Esophagus muscularis mucosa (tissue), 3 donors: ENCODE measurements at regions not wholly inside any gene's neighbourhood (a gene's known extent, or its start where the extent isn't known, plus 50 kb on each side); places are given as distances from the start of the nearest gene placed in this dataset.

Source experiments
- POLR2A ChIP-seq: fragments of 450-650 bp; IDR thresholded peaks from one replicate; pipeline ENCODE4 v1.6.1; 2017; ENCODE audit warnings: antibody characterized with exemption, moderate library complexity, mild to moderate bottlenecking, low read depth
- TF ChIP-seq, protein P1 (sequence below), 3 experiments: fragments of 200-600 bp in 2 of 3; fragments of 450-650 bp in 1 of 3; sonication (generic) in 2 of 3; IDR thresholded peaks; one replicate each; pipeline ENCODE4 v1.5.1; 2017 to 2019; ENCODE audit warnings: antibody characterized with exemption in 3 of 3, mild to moderate bottlenecking in 2 of 3, moderate library complexity in 1 of 3

DNA sequence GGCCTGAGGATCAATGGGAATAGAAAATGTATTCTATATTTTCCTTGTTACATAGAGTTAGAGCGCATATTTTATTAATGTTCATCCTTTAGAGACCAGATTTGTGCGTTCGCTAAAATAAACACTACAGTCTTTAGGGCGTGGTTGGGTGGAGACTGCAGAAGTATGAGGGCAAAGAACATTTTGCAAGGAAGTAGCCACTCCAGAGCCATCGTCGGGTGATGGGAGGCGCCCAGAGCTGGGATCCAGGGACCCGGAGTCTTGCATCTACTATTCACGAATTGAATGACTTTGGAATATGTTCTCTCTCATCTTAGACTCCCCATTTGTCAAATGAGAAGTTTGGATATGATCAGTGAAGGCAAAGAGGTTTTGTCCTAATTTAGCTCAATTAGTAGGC lies 154.2 kb upstream of the IRX6 start:
- TF ChIP-seq, protein P1, sequence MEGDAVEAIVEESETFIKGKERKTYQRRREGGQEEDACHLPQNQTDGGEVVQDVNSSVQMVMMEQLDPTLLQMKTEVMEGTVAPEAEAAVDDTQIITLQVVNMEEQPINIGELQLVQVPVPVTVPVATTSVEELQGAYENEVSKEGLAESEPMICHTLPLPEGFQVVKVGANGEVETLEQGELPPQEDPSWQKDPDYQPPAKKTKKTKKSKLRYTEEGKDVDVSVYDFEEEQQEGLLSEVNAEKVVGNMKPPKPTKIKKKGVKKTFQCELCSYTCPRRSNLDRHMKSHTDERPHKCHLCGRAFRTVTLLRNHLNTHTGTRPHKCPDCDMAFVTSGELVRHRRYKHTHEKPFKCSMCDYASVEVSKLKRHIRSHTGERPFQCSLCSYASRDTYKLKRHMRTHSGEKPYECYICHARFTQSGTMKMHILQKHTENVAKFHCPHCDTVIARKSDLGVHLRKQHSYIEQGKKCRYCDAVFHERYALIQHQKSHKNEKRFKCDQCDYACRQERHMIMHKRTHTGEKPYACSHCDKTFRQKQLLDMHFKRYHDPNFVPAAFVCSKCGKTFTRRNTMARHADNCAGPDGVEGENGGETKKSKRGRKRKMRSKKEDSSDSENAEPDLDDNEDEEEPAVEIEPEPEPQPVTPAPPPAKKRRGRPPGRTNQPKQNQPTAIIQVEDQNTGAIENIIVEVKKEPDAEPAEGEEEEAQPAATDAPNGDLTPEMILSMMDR (IDR thresholded peaks at IDR 0.05), result no peak
- TF ChIP-seq POLR2A, result no peak
